ENCODE measurements at regions not wholly inside any gene's neighbourhood (a gene's known extent, or its start where the extent isn't known, plus 50 kb on each side); places are given as distances from the start of the nearest gene placed in this dataset.

GRCh38 chr9:126233913-126234525 lies 92.6 kb upstream of the MVB12B start:
- DNase-seq (ENCODE audit: insufficient read length, low spot score) (no peak), FAIRE-seq (no peak)

- DNase-seq (ENCODE audit: insufficient read length, low spot score) (no peak), FAIRE-seq (no peak)
Observed at GRCh38 chr9:126234681-126235335, 91.8 kb upstream of the MVB12B start.

- FAIRE-seq (no peak), DNase-seq (ENCODE audit: insufficient read length, low spot score) (no peak)
Observed at GRCh38 chr9:126235336-126236243, 91.0 kb upstream of the MVB12B start.

- FAIRE-seq (no peak), DNase-seq (ENCODE audit: insufficient read length, low spot score) (no peak)
Observed at GRCh38 chr9:126236273-126236672, 90.4 kb upstream of the MVB12B start.

GRCh38 chr9:126238415-126238814 lies 88.2 kb upstream of the MVB12B start:
- no peak for DNase-seq (ENCODE audit: insufficient read length, low spot score)
- FAIRE-seq: no peak

- DNase-seq (ENCODE audit: insufficient read length, low spot score) (no peak), FAIRE-seq (no peak)
Observed at GRCh38 chr9:126239515-126239914, 87.1 kb upstream of the MVB12B start.

- DNase-seq (ENCODE audit: insufficient read length, low spot score): no peak
- no peak for FAIRE-seq
Observed at GRCh38 chr9:126240835-126241234, 85.8 kb upstream of the MVB12B start.

GRCh38 chr9:126248680-126249079 lies 77.9 kb upstream of the MVB12B start:
- FAIRE-seq (no peak), DNase-seq (ENCODE audit: insufficient read length, low spot score) (no peak)

GRCh38 chr9:126261584-126262356 lies 64.9 kb upstream of the MVB12B start:
- no peak for DNase-seq (ENCODE audit: insufficient read length, low spot score)
- FAIRE-seq: no peak

GRCh38 chr9:126262738-126263137 lies 63.9 kb upstream of the MVB12B start:
- no peak for FAIRE-seq
- DNase-seq (ENCODE audit: insufficient read length, low spot score): no peak

GRCh38 chr9:126270556-126270955 lies 56.1 kb upstream of the MVB12B start:
- FAIRE-seq (no peak), DNase-seq (ENCODE audit: insufficient read length, low spot score) (no peak)

GRCh38 chr9:126275386-126276001 lies 51.1 kb upstream of the MVB12B start:
- DNase-seq (ENCODE audit: insufficient read length, low spot score) (no peak), FAIRE-seq (no peak)

GRCh38 chr9:126276056-126276728 lies 50.4 kb upstream of the MVB12B start:
- FAIRE-seq: no peak

More at GRCh38 chr9:126276056-126276728, 50.4 kb upstream of the MVB12B start:
- no peak for DNase-seq (ENCODE audit: insufficient read length, low spot score)

Data from HTR-8/SVneo (cell line).